ENCODE measurements at regions not wholly inside any gene's neighbourhood (a gene's known extent, or its start where the extent isn't known, plus 50 kb on each side); places are given as distances from the start of the nearest gene placed in this dataset.

- DNase-seq (ENCODE audit: low read depth), result no peak
- no peak overlapping the region for H3K4me3 ChIP-seq (ENCODE audit: low read depth, low read length)
- TF ChIP-seq CTCF (IDR thresholded peaks at IDR 0.05; ENCODE audit: low read depth, low read length) (no peak), POLR2A (IDR thresholded peaks at IDR 0.05; ENCODE audit: extremely low read depth, insufficient read length) (no peak), MAX (IDR thresholded peaks at IDR 0.05; ENCODE audit: low read depth, low read length) (no peak), MYC (IDR thresholded peaks at IDR 0.05; ENCODE audit: low read depth, low read length) (no peak)
These were observed 612.8 kb downstream of the RNF144A start for GRCh38 chr2:7530001-7530400.

- TF ChIP-seq POLR2A (IDR thresholded peaks at IDR 0.05; ENCODE audit: extremely low read depth, insufficient read length) (no peak), MYC (IDR thresholded peaks at IDR 0.05; ENCODE audit: low read depth, low read length) (no peak), MAX (IDR thresholded peaks at IDR 0.05; ENCODE audit: low read depth, low read length) (no peak), CTCF (IDR thresholded peaks at IDR 0.05; ENCODE audit: low read depth, low read length) (no peak)
These were observed 621.9 kb downstream of the RNF144A start for GRCh38 chr2:7539077-7539476.

GRCh38 chr2:7539760-7540159 is 622.5 kb downstream of the RNF144A start:
- no peak for DNase-seq (ENCODE audit: low read depth)
- TF ChIP-seq CTCF (IDR thresholded peaks at IDR 0.05; ENCODE audit: low read depth, low read length), result no peak
- TF ChIP-seq POLR2A (IDR thresholded peaks at IDR 0.05; ENCODE audit: extremely low read depth, insufficient read length), result no peak
- TF ChIP-seq MYC (IDR thresholded peaks at IDR 0.05; ENCODE audit: low read depth, low read length), result no peak
- no peak overlapping the region for H3K4me3 ChIP-seq (ENCODE audit: low read depth, low read length)

More at GRCh38 chr2:7539077-7539476, 621.9 kb downstream of the RNF144A start:
- DNase-seq (ENCODE audit: low read depth), result no peak
- H3K4me3 ChIP-seq (ENCODE audit: low read depth, low read length), result no peak overlapping the region

- TF ChIP-seq MYC (IDR thresholded peaks at IDR 0.05; ENCODE audit: low read depth, low read length) (no peak), MAX (IDR thresholded peaks at IDR 0.05; ENCODE audit: low read depth, low read length) (no peak), CTCF (IDR thresholded peaks at IDR 0.05; ENCODE audit: low read depth, low read length) (no peak), POLR2A (IDR thresholded peaks at IDR 0.05; ENCODE audit: extremely low read depth, insufficient read length) (no peak)
- no peak for DNase-seq (ENCODE audit: low read depth)
- no peak overlapping the region for H3K4me3 ChIP-seq (ENCODE audit: low read depth, low read length)
These were observed 635.8 kb downstream of the RNF144A start for GRCh38 chr2:7552825-7553570.

- no peak for DNase-seq (ENCODE audit: low read depth)
- TF ChIP-seq CTCF (IDR thresholded peaks at IDR 0.05; ENCODE audit: low read depth, low read length) (no peak), MAX (IDR thresholded peaks at IDR 0.05; ENCODE audit: low read depth, low read length) (no peak), MYC (IDR thresholded peaks at IDR 0.05; ENCODE audit: low read depth, low read length) (no peak), POLR2A (IDR thresholded peaks at IDR 0.05; ENCODE audit: extremely low read depth, insufficient read length) (no peak)
These were observed 638.0 kb downstream of the RNF144A start for GRCh38 chr2:7555260-7555659.

More at GRCh38 chr2:7555260-7555659, 638.0 kb downstream of the RNF144A start:
- H3K4me3 ChIP-seq (ENCODE audit: low read depth, low read length), result no peak overlapping the region

Data from NB4 (cell line).